ENCODE measurements at regions not wholly inside any gene's neighbourhood (a gene's known extent, or its start where the extent isn't known, plus 50 kb on each side); places are given as distances from the start of the nearest gene placed in this dataset.

- TF ChIP-seq EZH2 (IDR thresholded peaks at IDR 0.05; ENCODE audit: borderline replicate concordance, insufficient read depth, low read length, poor library complexity, severe bottlenecking) (no peak), CTCF (IDR thresholded peaks at IDR 0.05; ENCODE audit: poor library complexity, severe bottlenecking) (no peak), REST (IDR thresholded peaks at IDR 0.05; ENCODE audit: borderline replicate concordance) (no peak), TAF1 (IDR thresholded peaks at IDR 0.05; ENCODE audit: low read depth) (no peak), POLR2AphosphoS5 (IDR thresholded peaks at IDR 0.05) (no peak), RAD21 (conservative IDR thresholded peaks at IDR 0.05) (no peak), EP300 (conservative IDR thresholded peaks at IDR 0.05; ENCODE audit: poor library complexity, severe bottlenecking) (no peak), MXI1 (conservative IDR thresholded peaks at IDR 0.05; ENCODE audit: poor library complexity, severe bottlenecking) (no peak)
Observed at GRCh38 chr3:16066545-16066944, 107.9 kb upstream of the GALNT15 start.
